Osteocyte (in vitro differentiated cells): ENCODE measurements at regions not wholly inside any gene's neighbourhood (a gene's known extent, or its start where the extent isn't known, plus 50 kb on each side); places are given as distances from the start of the nearest gene placed in this dataset.

Source experiments
- DNase-seq: peaks from one replicate; pipeline ENCODE4 v3.0.0; 2021; ENCODE audit warnings: mixed read lengths; ENCODE audit not compliant: unreplicated experiment; ENCODE audit errors: extremely low spot score
- H3K27ac Mint-ChIP-seq: one replicate; pipeline ENCODE4 v1.8.0; 2021; ENCODE audit warnings: mild to moderate bottlenecking, mixed read lengths; ENCODE audit not compliant: unreplicated experiment
- H3K27me3 Mint-ChIP-seq: one replicate; pipeline ENCODE4 v1.8.0; 2021; ENCODE audit warnings: mixed read lengths; ENCODE audit not compliant: unreplicated experiment
- H3K36me3 Mint-ChIP-seq: one replicate; pipeline ENCODE4 v1.8.0; 2021; ENCODE audit warnings: mixed read lengths; ENCODE audit not compliant: unreplicated experiment
- H3K4me1 Mint-ChIP-seq: one replicate; pipeline ENCODE4 v1.8.0; 2021; ENCODE audit warnings: mixed read lengths; ENCODE audit not compliant: unreplicated experiment
- H3K4me3 Mint-ChIP-seq: one replicate; pipeline ENCODE4 v1.8.0; 2021; ENCODE audit warnings: mild to moderate bottlenecking, moderate library complexity, mixed read lengths; ENCODE audit not compliant: unreplicated experiment
- H3K9me3 Mint-ChIP-seq: one replicate; pipeline ENCODE4 v1.8.0; 2021; ENCODE audit warnings: mixed read lengths; ENCODE audit not compliant: unreplicated experiment
- CTCF ChIP-seq: fragments of 200-600 bp; sonication (generic); IDR thresholded peaks from 2 replicates; pipeline ENCODE4 v1.5.0; 2021; ENCODE audit warnings: antibody characterized with exemption, mild to moderate bottlenecking, moderate library complexity

- no peak overlapping the region for H3K27ac Mint-ChIP-seq
- no peak for TF ChIP-seq CTCF
- H3K9me3 Mint-ChIP-seq, result no peaks in the 10 kb centered on the region
- no peak overlapping the region for H3K4me3 Mint-ChIP-seq
- DNase-seq, result no peak
- no peaks in the 10 kb centered on the region for H3K4me1 Mint-ChIP-seq
- H3K27me3 Mint-ChIP-seq, result no peaks in the 10 kb centered on the region
- H3K36me3 Mint-ChIP-seq, result no peaks in the 10 kb centered on the region
Observed at GRCh38 chr13:67986234-67986633, 756.1 kb upstream of the PCDH9 start.

DNA sequence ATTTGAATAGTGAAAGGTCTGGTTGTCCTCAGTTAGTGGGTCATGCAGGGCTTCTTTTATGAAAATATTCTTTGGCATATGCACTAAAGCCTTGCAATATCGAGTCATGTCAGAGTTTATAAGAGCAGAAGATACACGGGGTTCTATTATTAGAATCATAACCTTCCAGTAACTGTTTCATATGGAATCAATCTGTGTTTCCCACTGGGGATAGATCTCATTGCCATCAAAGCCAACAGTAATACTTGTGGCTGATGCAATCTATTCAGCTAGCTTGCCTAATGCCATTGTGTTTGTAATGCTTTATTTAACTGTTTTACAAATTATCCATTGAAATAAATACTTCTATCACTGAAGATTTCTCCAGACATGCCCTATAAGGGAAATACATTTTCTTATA, 746.9 kb upstream of the PCDH9 start:
- no peaks in the 10 kb centered on the region for H3K9me3 Mint-ChIP-seq
- no peak for DNase-seq

GRCh38 chr13:67971291-67971690, 741.2 kb upstream of the PCDH9 start:
- Mint-ChIP-seq H3K36me3 (no peaks in the 10 kb centered on the region), H3K4me1 (peaks cover 5% of the 10 kb centered on the region), H3K27ac (no peak overlapping the region), H3K4me3 (no peak overlapping the region), H3K27me3 (no peaks in the 10 kb centered on the region), H3K9me3 (no peaks in the 10 kb centered on the region)
- no peak for TF ChIP-seq CTCF
- no peak for DNase-seq

More for the DNA sequence above, 746.9 kb upstream of the PCDH9 start:
- no peak overlapping the region for H3K27ac Mint-ChIP-seq
- H3K27me3 Mint-ChIP-seq, result no peaks in the 10 kb centered on the region
- no peak for TF ChIP-seq CTCF
- H3K4me3 Mint-ChIP-seq, result no peak overlapping the region
- no peaks in the 10 kb centered on the region for H3K36me3 Mint-ChIP-seq
- H3K4me1 Mint-ChIP-seq, result peaks cover 14% of the 10 kb centered on the region

GRCh38 chr13:67967031-67967430, 736.9 kb upstream of the PCDH9 start:
- Mint-ChIP-seq H3K36me3 (no peaks in the 10 kb centered on the region), H3K27me3 (no peaks in the 10 kb centered on the region), H3K4me3 (no peak overlapping the region), H3K4me1 (no peaks in the 10 kb centered on the region), H3K9me3 (no peaks in the 10 kb centered on the region), H3K27ac (no peak overlapping the region)
- TF ChIP-seq CTCF, result no peak
- no peak for DNase-seq

DNA sequence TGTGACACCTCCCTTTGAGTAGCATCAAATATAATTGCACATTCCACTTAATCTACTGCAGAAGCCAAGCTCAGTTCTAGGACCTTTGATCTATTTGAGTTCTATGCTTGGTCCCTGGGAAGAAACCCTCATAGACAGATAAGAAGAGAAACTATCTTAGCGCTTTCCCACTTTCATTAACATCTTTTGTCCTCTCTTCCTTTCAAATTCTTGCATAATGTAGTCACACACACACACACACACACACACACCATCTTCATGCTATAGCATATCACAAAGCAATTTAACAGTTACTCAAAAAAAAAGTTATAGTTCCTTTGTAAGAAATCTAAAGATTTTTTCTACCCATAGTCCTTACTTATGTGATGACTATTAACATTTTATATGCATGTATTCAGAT, 735.9 kb upstream of the PCDH9 start:
- Mint-ChIP-seq H3K4me3 (no peak overlapping the region), H3K9me3 (no peaks in the 10 kb centered on the region), H3K4me1 (no peaks in the 10 kb centered on the region), H3K36me3 (no peaks in the 10 kb centered on the region), H3K27ac (no peak overlapping the region), H3K27me3 (no peaks in the 10 kb centered on the region)
- no peak for TF ChIP-seq CTCF
- no peak for DNase-seq
